GM23248 (cell line): ENCODE measurements at regions not wholly inside any gene's neighbourhood (a gene's known extent, or its start where the extent isn't known, plus 50 kb on each side); places are given as distances from the start of the nearest gene placed in this dataset.

ENCODE experiments used
- DNase-seq: peaks from one replicate; pipeline ENCODE4 v3.0.0-alpha.2; 2015
- H2AFZ ChIP-seq: fragments of 200-600 bp; sonication (generic); 2 replicates; pipeline ENCODE4 v1.6.1; 2016; ENCODE audit warnings: antibody characterized with exemption
- H3F3A ChIP-seq: fragments of 200-600 bp; sonication (generic); 2 replicates; pipeline ENCODE4 v1.6.1; 2016; ENCODE audit warnings: mild to moderate bottlenecking, antibody characterized with exemption, mixed run types; ENCODE audit not compliant: insufficient read depth
- H3K27ac ChIP-seq: fragments of 200-600 bp; sonication (generic); 2 replicates; pipeline ENCODE4 v1.5.1; 2016; ENCODE audit warnings: mild to moderate bottlenecking
- H3K27me3 ChIP-seq: fragments of 200-600 bp; sonication (generic); replicated peaks from 2 replicates; pipeline ENCODE4 v1.6.1; 2016; ENCODE audit warnings: mild to moderate bottlenecking; ENCODE audit not compliant: insufficient read depth
- H3K36me3 ChIP-seq: fragments of 200-600 bp; sonication (generic); 2 replicates; pipeline ENCODE4 v1.6.1; 2016; ENCODE audit warnings: low read depth, mild to moderate bottlenecking
- H3K4me1 ChIP-seq: fragments of 200-600 bp; sonication (generic); 2 replicates; pipeline ENCODE4 v1.6.1; 2016; ENCODE audit warnings: mild to moderate bottlenecking; ENCODE audit not compliant: insufficient read depth
- H3K4me2 ChIP-seq: fragments of 200-600 bp; sonication (generic); one replicate; pipeline ENCODE4 v1.6.1; 2016; ENCODE audit warnings: mild to moderate bottlenecking; ENCODE audit not compliant: unreplicated experiment
- H3K4me3 ChIP-seq: fragments of 200-600 bp; sonication (generic); 2 replicates; pipeline ENCODE4 v1.5.1; 2016; ENCODE audit warnings: mild to moderate bottlenecking
- H3K79me2 ChIP-seq: fragments of 200-600 bp; sonication (generic); 2 replicates; pipeline ENCODE4 v1.6.1; 2016; ENCODE audit warnings: mild to moderate bottlenecking; ENCODE audit not compliant: insufficient read depth
- H3K9ac ChIP-seq: fragments of 200-600 bp; sonication (generic); 2 replicates; pipeline ENCODE4 v1.6.1; 2016; ENCODE audit warnings: mild to moderate bottlenecking
- H3K9me2 ChIP-seq: fragments of 200-600 bp; sonication (generic); 2 replicates; pipeline ENCODE4 v1.6.1; 2016; ENCODE audit warnings: mixed run types, mild to moderate bottlenecking, moderate library complexity; ENCODE audit not compliant: insufficient read depth
- H3K9me3 ChIP-seq: fragments of 200-600 bp; sonication (generic); one replicate; pipeline ENCODE4 v1.6.1; 2017; ENCODE audit warnings: low read depth
- H4K20me1 ChIP-seq: fragments of 200-600 bp; sonication (generic); 2 replicates; pipeline ENCODE4 v1.6.0; 2016; ENCODE audit not compliant: insufficient read depth
- EZH2 ChIP-seq: fragments of 200-600 bp; sonication (generic); IDR thresholded peaks from 2 replicates; pipeline ENCODE4 v1.6.1; 2018; ENCODE audit warnings: antibody characterized with exemption, mild to moderate bottlenecking; ENCODE audit not compliant: insufficient read depth, poor library complexity, severe bottlenecking
- EZH2phosphoT487 ChIP-seq: fragments of 200-600 bp; sonication (generic); IDR thresholded peaks from 2 replicates; pipeline ENCODE4 v1.6.1; 2018; ENCODE audit warnings: antibody characterized with exemption, moderate library complexity, mild to moderate bottlenecking, low read depth; ENCODE audit not compliant: insufficient read depth
- WGBS, 2 experiments: methylation state at CpG; one replicate each; pipeline ENCODE4 v1.1.6; 2015 to 2017; ENCODE audit warnings: low lambda C conversion rate in 2 of 2, low coverage in 1 of 2; ENCODE audit errors: missing lambda C conversion rate in 2 of 2; 5-methylcytosine and 5-hydroxymethylcytosine counted together
- in situ Hi-C: fragments of 300-500 bp; cut with MboI; formaldehyde crosslinking; loops from 2 replicates; pipeline ENCODE4 v1.15.0; 2020

- no peak for DNase-seq
- no peaks in the 10 kb centered on the region for H4K20me1 ChIP-seq
- TF ChIP-seq EZH2phosphoT487 (no peak), EZH2 (no peak)
- no peak overlapping the region for H3K9ac ChIP-seq
- H3K4me1 ChIP-seq: no peaks in the 10 kb centered on the region
- no peaks in the 10 kb centered on the region for H3K27me3 ChIP-seq
- no peak overlapping the region for H3K4me3 ChIP-seq
- in situ Hi-C loops: loop anchor here (25.0 kb wide), 1 partner anchor 603 kb away; the partner anchor contains the start of gene MAB21L2
- 85 to 96% methylated on average over 3 of the region's 3 CpGs for WGBS, 2 experiments
- no peaks in the 10 kb centered on the region for H3K36me3 ChIP-seq
- no peak overlapping the region for H3K4me2 ChIP-seq
- no peaks in the 10 kb centered on the region for H3K9me3 ChIP-seq
- no peak overlapping the region for H2AFZ ChIP-seq
- H3K9me2 ChIP-seq: no peaks in the 10 kb centered on the region
- H3K27ac ChIP-seq: no peak overlapping the region
- no peaks in the 10 kb centered on the region for H3K79me2 ChIP-seq
- H3F3A ChIP-seq: no peaks in the 10 kb centered on the region
Observed at GRCh38 chr4:149983931-149984330, 94.3 kb upstream of the DCLK2 start.

GRCh38 chr4:149985981-149986380, 92.3 kb upstream of the DCLK2 start:
- H3K27ac ChIP-seq: no peak overlapping the region
- no peaks in the 10 kb centered on the region for H4K20me1 ChIP-seq
- H3K4me3 ChIP-seq: no peak overlapping the region
- no peak overlapping the region for H2AFZ ChIP-seq
- H3K9ac ChIP-seq: no peak overlapping the region
- DNase-seq: no peak
- in situ Hi-C loops: loop anchor here (25.0 kb wide), 1 partner anchor 601 kb away; the partner anchor contains the start of gene MAB21L2
- no peaks in the 10 kb centered on the region for H3K36me3 ChIP-seq
- H3K4me2 ChIP-seq: no peak overlapping the region
- no peaks in the 10 kb centered on the region for H3F3A ChIP-seq
- no peaks in the 10 kb centered on the region for H3K9me2 ChIP-seq
- WGBS, 2 experiments: 87 to 90% methylated on average over 4 of the region's 4 CpGs
- no peaks in the 10 kb centered on the region for H3K79me2 ChIP-seq
- no peak for TF ChIP-seq EZH2
- TF ChIP-seq EZH2phosphoT487: no peak
- H3K27me3 ChIP-seq: no peaks in the 10 kb centered on the region
- no peaks in the 10 kb centered on the region for H3K9me3 ChIP-seq
- H3K4me1 ChIP-seq: no peaks in the 10 kb centered on the region

DNA sequence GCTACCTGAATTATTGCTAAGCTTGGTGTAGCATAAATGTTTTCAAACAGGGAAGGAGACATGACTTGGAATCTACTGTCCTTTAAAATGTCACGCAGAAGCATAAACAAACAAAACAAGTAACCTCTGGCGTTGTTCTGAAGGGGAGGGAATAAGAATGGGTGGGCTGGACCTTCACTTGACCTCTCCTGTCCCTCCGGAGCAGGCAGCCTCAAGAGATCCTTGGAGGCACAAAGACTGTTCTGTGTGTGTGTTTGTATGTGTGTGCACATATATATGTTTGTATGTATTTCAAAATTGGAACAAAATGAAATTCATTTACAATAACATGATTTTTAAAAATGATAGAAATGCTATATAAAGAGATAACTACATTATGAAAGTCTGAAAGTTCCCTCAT, 91.3 kb upstream of the DCLK2 start:
- H2AFZ ChIP-seq: 0 out of 2 replicates have a peak overlapping the region, but pooled peaks have one; percentile 25
- no peaks in the 10 kb centered on the region for H3K27me3 ChIP-seq
- H3K36me3 ChIP-seq: no peaks in the 10 kb centered on the region
- H3F3A ChIP-seq: no peaks in the 10 kb centered on the region
- no peaks in the 10 kb centered on the region for H4K20me1 ChIP-seq
- no peak overlapping the region for H3K9ac ChIP-seq
- WGBS, 2 experiments: 67 to 70% methylated on average over 3 of the region's 3 CpGs
- H3K9me2 ChIP-seq: no peaks in the 10 kb centered on the region
- H3K4me3 ChIP-seq: no peak overlapping the region
- H3K9me3 ChIP-seq: no peaks in the 10 kb centered on the region
- no peaks in the 10 kb centered on the region for H3K4me1 ChIP-seq
- H3K4me2 ChIP-seq: no peak overlapping the region
- DNase-seq: no peak
- in situ Hi-C loops: loop anchor here (25.0 kb wide), 1 partner anchor 600 kb away; the partner anchor contains the start of gene MAB21L2
- no peak for TF ChIP-seq EZH2phosphoT487
- TF ChIP-seq EZH2: no peak
- H3K27ac ChIP-seq: no peak overlapping the region
- no peaks in the 10 kb centered on the region for H3K79me2 ChIP-seq

DNA sequence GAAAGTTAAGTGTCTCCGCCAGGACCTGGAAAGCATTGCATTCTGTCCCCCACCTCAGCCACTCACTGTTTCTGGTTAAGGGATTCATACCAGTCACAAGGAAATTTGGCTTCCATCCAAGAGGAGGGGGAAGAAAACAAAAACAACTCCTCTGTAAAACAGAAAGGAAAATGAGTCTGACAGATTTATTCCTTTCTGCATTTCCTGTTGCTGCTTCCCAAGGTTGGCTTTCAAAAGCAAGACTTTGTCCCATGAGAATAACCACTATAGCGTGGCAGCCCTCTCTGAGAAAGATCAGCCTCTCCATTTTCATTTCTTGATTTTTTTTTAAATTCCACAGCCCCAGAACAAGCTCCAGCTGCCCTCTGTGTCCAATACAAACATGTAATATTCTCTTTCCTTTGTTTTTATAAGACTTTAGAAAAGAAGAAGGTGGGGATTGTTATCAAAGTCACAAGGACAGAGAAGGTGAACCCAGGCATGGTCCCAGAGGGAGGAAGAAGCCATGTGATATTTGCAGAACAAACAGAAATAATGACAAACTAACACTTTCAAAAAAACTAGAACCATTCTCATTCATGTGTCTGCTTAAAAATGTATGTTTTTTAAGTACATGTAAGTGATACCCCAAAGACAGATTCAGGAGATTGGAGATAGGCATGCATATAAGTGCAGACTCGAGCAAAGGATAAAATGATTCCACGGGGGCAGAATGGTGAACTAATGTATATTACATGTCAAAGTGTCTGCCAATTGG, 90.7 kb upstream of the DCLK2 start:
- Histone ChIP-seq H3K27ac (no peak overlapping the region), H3K4me1 (no peaks in the 10 kb centered on the region), H3K9ac (no peak overlapping the region), H3K27me3 (no peaks in the 10 kb centered on the region), H3K36me3 (no peaks in the 10 kb centered on the region), H3F3A (no peaks in the 10 kb centered on the region), H3K4me2 (no peak overlapping the region), H3K9me3 (no peaks in the 10 kb centered on the region), H3K9me2 (no peaks in the 10 kb centered on the region), H3K4me3 (no peak overlapping the region), H2AFZ (0 out of 2 replicates have a peak overlapping the region, but pooled peaks have one; percentile 25), H4K20me1 (no peaks in the 10 kb centered on the region), H3K79me2 (no peaks in the 10 kb centered on the region)
- DNase-seq: no peak
- in situ Hi-C loops: loop anchor here (25.0 kb wide), 1 partner anchor 600 kb away; the partner anchor contains the start of gene MAB21L2
- no peak for TF ChIP-seq EZH2phosphoT487
- TF ChIP-seq EZH2: no peak
- WGBS, 2 experiments: 75 to 76% methylated on average over 4 of the region's 4 CpGs

DNA sequence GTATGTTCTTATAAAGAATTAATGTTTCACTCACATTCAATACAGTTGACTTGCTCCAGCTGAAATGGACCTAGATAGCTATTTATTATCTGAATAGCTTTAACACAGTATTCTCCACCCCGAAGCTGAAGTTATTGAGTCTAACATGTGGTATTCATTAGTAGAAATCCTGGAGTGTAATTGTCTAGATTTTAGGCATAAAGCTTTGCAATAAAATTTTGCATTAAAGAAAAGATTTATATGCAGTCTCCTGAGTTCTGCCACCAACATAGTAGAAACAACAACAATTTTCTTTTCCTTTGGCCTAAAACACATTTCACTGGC, 90.2 kb upstream of the DCLK2 start:
- no peak overlapping the region for H3K9ac ChIP-seq
- no peaks in the 10 kb centered on the region for H3K27me3 ChIP-seq
- WGBS, 2 experiments: 36 to 59% methylated on average over 1 of the region's 1 CpG
- TF ChIP-seq EZH2phosphoT487 (no peak), EZH2 (no peak)
- no peaks in the 10 kb centered on the region for H3K79me2 ChIP-seq
- H4K20me1 ChIP-seq: no peaks in the 10 kb centered on the region
- H3F3A ChIP-seq: no peaks in the 10 kb centered on the region
- in situ Hi-C loops: loop anchor here (25.0 kb wide), 1 partner anchor 599 kb away; the partner anchor contains the start of gene MAB21L2
- no peaks in the 10 kb centered on the region for H3K9me2 ChIP-seq
- no peaks in the 10 kb centered on the region for H3K9me3 ChIP-seq
- H3K4me2 ChIP-seq: no peak overlapping the region
- DNase-seq: no peak
- H3K27ac ChIP-seq: no peak overlapping the region
- no peaks in the 10 kb centered on the region for H3K4me1 ChIP-seq
- H3K4me3 ChIP-seq: no peak overlapping the region
- H3K36me3 ChIP-seq: no peaks in the 10 kb centered on the region
- H2AFZ ChIP-seq: no peak overlapping the region
